ENCODE measurements at regions not wholly inside any gene's neighbourhood (a gene's known extent, or its start where the extent isn't known, plus 50 kb on each side); places are given as distances from the start of the nearest gene placed in this dataset.
A peak's percentile ranks its signal among the peaks of the same experiment; 100 is the strongest.
"Not testable (repeated sequence)": the region's sequence is repeated elsewhere in the genome, so short reads cannot be mapped to it uniquely, and the experiment has no call there.

DNA sequence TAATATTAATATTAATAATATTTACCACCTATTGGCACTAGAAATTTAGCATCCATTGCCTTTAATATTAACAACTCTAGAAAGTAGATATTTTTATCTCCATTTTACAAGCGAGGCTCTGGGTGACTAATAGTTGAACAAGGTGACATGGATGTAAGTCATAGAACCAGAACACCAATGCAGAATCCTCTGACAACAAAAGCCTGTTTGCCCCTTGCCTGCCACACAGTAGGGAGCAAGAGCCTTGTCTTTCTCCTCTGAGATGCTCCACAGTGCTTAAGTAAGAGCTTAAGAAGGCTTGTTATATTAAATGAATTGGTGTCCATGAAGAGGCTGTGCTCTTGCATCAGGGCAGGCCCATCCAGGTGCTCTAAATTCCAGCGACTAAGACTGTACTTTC, 51.2 kb upstream of the LBX1 start:
- no peak for DNase-seq

- DNase-seq: not testable (repeated sequence)
Observed at GRCh38 chr10:101280921-101281320, 51.7 kb upstream of the LBX1 start.

GRCh38 chr10:101282947-101283346, 53.7 kb upstream of the LBX1 start:
- DNase-seq: no peak

GRCh38 chr10:101283762-101284100, 54.5 kb upstream of the LBX1 start:
- no peak for DNase-seq

- DNase-seq: no peak
Observed at GRCh38 chr10:101284101-101284743, 55.0 kb upstream of the LBX1 start.

- DNase-seq: no peak
Observed at GRCh38 chr10:101284744-101285463, 55.6 kb upstream of the LBX1 start.

GRCh38 chr10:101285519-101286070, 56.3 kb upstream of the LBX1 start:
- DNase-seq: no peak

GRCh38 chr10:101286248-101287046, 57.2 kb upstream of the LBX1 start:
- no peak for DNase-seq

DNA sequence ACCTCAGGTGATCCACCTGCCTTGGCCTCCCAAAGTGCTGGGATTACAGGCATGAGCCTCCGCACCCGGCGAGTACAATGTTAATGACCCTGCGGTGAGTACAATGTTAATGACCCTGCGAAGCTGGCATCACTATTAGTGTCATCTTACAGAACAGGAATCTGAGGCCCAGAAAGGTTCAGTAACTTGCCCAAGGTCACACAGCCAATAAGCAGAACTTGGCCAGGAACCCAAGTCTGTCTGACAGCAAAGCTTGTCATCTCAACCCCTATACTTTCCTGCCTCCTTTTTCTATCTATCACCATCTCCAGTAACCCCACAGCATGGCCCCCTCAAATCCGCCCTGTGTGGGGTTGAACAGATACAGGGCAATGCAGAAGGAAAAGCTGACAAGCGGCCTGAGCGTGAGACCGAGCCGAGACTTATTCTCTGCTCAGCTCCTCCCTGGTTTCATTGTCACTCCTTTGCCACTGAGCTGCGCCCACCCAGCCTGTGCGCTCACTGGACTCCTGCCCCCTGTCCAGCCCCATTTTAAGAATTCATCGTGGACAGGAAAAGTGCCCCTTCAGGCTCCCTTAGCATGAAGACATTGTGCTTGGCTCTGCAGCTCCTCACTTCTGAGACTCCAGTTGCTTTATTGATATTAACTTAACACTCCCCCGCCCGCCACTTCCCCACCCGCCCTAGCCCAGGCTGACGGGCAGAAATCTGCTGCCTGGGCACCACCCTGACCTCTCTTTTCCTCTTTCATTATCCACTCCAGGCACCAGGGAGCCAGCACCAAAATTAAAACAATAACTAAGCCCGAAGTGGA, 58.1 kb upstream of the LBX1 start:
- DNase-seq: peak; percentile 30

GRCh38 chr10:101287997-101288635, 58.9 kb upstream of the LBX1 start:
- peak; percentile 58 for DNase-seq

DNA sequence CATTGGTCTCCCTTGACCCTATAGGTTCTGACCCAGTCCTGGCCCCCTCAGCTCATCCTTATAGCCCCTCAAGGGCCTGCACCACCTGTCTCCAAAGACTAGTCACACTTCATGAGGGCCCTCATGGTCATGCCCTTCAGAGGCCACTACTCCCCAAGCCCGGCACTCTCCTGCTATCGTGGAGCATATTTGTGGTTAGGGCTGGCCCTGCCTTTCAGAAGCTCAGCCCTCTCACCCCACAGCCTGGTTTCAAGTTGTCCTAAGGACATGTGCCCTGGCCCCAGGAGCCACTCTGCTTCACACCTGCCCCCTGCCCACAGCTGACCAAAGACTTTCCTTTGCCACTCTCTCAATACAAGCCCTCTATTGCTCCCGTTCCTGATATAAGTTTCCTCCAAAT, 60.3 kb upstream of the LBX1 start:
- no peak for DNase-seq

- no peak for DNase-seq
Observed at GRCh38 chr10:101290431-101290830, 61.2 kb upstream of the LBX1 start.

GRCh38 chr10:101290881-101291280, 61.6 kb upstream of the LBX1 start:
- no peak for DNase-seq

DNA sequence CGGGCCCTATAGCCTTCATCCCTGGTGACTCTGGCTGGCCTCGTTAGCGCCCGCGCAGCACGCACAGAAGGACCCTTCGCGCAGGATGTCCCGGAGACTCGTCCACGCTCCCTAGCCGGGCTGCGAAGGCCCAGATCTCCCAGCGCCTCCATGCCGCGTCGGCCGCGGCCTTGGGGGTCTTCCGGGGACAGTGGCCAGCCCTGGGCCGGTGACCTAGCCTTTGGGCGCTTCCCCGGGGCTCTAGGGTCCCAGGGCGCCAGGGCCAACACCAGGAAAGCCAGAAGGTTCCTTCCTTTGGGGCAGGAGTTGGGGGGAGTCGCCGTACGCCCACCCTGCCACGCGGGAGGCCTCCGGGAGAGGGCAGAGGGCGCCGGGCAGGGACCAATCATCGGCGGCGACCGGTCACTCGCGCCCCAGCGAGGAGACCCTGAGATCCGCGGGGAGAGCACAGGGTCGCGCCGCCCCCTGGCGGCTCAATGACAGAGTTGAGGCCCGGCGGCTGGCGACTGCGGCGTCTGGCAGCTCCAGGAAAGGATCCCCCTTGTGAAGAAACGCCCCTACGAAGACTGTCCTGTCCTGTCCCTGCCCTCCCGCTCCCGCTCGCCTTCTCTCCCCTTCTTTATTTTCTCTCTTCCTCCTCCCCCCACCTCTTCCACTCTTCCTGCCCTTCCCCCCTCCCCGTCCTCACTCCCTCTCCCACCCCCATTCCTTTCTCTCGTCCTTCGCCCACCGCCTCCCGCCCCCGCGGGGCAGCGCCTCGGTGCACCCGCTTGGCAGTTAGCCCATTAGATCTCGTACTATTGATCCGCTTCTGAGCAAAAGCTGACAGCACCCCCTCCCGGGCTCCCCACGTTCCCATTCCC, 62.3 kb upstream of the LBX1 start:
- DNase-seq: peak; percentile 78

DNA sequence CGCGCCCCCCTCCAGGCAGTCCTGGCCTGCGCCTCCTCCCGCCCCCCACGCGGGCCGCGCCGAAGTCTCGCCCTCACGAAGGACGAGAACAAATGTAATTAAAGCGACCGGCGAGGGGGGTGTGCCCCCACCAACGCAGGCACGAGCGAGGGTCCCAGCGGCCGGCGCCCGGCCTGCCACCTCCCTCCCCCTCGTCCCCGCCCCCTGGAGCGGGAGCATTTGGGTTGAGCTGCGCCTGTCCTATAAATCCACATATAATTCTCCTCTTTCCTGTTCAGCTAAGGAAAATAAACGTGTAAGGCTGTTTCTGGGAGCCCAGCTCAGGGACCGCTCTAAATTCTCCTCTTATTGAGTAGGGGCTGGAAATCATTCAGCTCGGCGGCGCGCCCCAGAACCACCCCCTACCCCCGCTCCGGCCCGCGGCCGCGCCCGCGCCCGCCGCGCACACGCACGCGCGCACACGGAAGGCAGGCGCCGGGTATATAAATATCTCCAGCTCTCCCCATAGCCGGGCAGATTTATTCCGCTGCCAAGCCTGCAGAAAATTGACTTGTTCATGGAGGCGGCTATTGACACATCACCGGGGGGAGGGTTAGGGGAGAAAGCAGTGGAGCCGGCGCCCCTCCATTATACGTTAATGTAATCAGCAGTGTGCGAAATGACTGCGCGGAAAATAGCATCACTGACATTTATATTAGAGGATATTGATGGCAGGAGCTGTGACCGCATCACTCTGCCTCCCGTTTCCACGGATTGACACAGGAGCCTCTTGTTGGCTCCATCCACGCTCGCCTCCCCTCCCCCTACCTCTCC, 61.6 kb upstream of the BTRC start:
- DNase-seq: no peak

DNA sequence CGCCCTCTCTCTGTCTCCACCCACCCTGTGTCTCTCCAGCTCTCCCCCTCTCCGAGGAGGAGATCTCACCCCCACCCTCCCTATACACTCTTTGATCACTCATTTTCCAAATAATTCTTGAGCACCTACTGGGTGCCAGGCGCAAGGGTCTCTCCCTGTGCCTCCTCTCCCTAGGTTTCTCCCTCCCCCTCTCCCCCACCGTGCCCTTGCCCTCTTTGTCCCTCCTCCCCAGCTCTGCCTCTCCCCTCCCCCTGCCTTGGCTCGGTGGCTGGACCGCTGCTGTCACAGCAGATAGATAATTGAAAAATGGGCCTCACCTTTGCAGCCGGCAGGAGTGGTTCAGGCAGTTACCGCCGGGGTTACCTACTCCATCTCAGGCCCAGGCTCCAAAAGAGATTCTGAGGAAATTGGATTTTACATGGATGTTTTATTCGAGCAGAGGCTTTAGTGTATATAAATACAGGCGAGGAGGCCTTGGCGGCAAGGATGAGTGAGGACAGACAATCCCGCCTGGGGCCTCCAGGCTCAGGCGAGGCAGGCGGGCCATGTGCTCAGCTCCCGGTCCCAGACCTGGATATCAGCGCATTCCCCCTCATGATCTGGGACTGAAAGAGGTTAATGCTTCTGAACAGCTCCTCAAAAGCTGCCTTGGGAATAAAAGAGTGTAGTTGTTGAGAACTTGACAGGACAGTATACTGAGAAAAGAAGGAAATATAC, 60.8 kb upstream of the BTRC start:
- DNase-seq: no peak

DNA sequence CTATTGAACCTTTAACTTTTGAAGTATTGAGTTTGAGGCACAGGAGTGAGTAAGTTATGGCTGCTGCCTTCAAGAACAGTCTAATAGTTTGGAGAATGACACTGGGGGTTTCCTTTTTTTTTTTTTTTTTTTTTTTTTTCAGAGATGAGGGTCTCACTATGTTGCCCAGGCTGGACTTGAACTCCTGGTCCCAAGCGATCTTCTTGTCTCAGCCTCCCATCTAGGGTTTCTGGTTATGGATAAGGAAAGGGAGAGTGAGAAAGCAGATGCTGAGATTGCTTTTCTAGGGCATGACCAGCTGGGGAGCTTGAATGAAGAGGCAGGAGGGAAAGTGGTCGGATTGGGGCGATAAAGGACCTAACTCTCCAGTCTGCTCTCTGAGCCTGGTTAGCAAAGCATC, 59.9 kb upstream of the BTRC start:
- no peak for DNase-seq

DNA sequence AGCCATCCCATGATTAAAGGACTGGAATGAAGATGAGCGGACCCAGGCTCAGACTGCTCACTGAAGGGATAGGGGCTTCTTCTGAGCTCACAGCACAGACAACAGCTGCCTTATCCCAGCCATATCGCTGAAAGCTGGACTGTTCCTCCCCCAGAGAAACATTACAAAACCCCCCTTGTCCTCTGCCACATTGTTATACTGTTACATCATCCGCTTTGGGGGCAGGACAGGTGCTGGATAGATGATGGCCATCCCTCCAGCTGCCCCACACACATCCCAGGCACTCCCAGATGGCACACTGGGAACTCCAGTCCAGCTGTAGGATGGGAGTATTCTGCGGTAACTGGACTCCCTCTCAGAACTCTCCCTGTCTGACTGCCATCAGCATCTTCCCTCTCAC, 58.7 kb upstream of the BTRC start:
- no peak for DNase-seq

DNA sequence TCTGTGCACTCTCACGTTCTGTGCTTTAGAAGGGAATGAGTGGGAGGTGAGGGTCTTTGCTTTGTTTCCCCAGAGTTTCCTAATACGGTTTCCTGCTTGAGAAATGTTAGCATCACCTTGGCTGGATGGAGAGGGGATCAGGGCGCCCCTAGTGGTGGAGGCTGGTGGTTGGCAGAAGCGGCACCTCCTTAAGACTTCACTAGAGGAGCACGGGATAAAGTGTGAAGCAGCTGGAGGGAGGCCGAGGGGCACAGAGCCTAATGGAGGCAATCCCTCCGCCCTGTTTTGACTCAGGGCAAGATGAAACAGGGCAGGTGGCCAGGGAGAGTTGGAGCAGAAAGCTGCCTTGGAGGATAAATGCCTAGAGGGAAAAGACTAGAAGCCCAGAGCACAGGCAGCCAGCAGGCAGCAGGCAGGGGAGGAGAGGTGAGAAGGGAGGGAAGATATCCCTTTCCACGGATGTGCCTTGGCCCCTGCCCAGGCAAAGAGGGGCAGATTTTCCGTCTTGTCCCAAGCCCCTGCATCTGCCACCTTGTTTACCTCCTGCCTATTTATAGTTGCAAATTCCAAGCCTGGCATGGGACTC, 56.0 kb upstream of the BTRC start:
- DNase-seq: peak; percentile 76
